ENCODE measurements at regions not wholly inside any gene's neighbourhood (a gene's known extent, or its start where the extent isn't known, plus 50 kb on each side); places are given as distances from the start of the nearest gene placed in this dataset.

- Histone ChIP-seq H3K9ac (replicated peaks in 1 of 4; ENCODE audit: extremely low read depth in 1 of 4, low read depth in 3 of 4, low read length in 3 of 4) (no peak overlapping the region), H3K27ac (ENCODE audit: low read depth, low read length) (no peak overlapping the region), H3K23ac (ENCODE audit: insufficient read length) (no peak overlapping the region), H3K4ac (replicated peaks; ENCODE audit: insufficient read length, low read depth, low read length) (no peak overlapping the region), H3K14ac (ENCODE audit: insufficient read length) (no peak overlapping the region), H4K8ac (ENCODE audit: extremely low read depth, insufficient read depth, low read length) (no peak overlapping the region), H3K4me3 (ENCODE audit: extremely low read depth in 1 of 4, insufficient read depth in 2 of 4, low read depth in 3 of 4, low read length in 4 of 4) (no peak overlapping the region), H3K36me3 (ENCODE audit: control insufficient read depth in 2 of 4, insufficient read depth in 4 of 4, low read length in 3 of 4) (no peaks in the 10 kb centered on the region), H3K27me3 (replicated peaks in 1 of 4; ENCODE audit: control insufficient read depth in 3 of 4, extremely low read depth in 1 of 4, insufficient read depth in 3 of 4, low read length in 3 of 4) (no peaks in the 10 kb centered on the region), H3K9me3 (ENCODE audit: insufficient read depth in 2 of 2, low read depth in 1 of 2, low read length in 1 of 2) (no peaks in the 10 kb centered on the region), H3K4me2 (ENCODE audit: insufficient read depth in 1 of 2, low read depth in 2 of 2, low read length in 2 of 2) (no peak overlapping the region), H4K91ac (replicated peaks; ENCODE audit: insufficient read length, low read length) (no peak overlapping the region), H2BK20ac (ENCODE audit: low read length) (no peak overlapping the region), H3K79me1 (ENCODE audit: low read depth, low read length) (no peaks in the 10 kb centered on the region), H3K4me1 (replicated peaks in 1 of 4; ENCODE audit: control insufficient read depth in 3 of 4, insufficient read depth in 4 of 4, low read length in 3 of 4) (no peaks in the 10 kb centered on the region), H2AK5ac (ENCODE audit: low read depth, low read length) (no peak overlapping the region), H2BK15ac (ENCODE audit: low read length) (no peak overlapping the region), H2BK12ac (ENCODE audit: low read depth, low read length) (no peak overlapping the region), H3K23me2 (ENCODE audit: low read depth, low read length) (no peaks in the 10 kb centered on the region; the same call in 1 of the 2 replicates), H3K18ac (ENCODE audit: extremely low read depth, low read length) (no peak overlapping the region), H3K56ac (replicated peaks; ENCODE audit: insufficient read length, low read depth, low read length) (no peak overlapping the region), H2BK5ac (ENCODE audit: low read depth, low read length) (no peak overlapping the region), H2AFZ (ENCODE audit: low read length) (no peak overlapping the region), H3K79me2 (ENCODE audit: control insufficient read depth in 1 of 2, insufficient read depth in 2 of 2, low read length in 2 of 2) (no peaks in the 10 kb centered on the region), H4K20me1 (replicated peaks in 1 of 2; ENCODE audit: control insufficient read depth in 1 of 2, insufficient read depth in 2 of 2, low read length in 2 of 2) (no peaks in the 10 kb centered on the region), H4K5ac (ENCODE audit: insufficient read length, low read depth, low read length) (no peak overlapping the region), H2BK120ac (replicated peaks; ENCODE audit: low read depth, low read length) (no peak overlapping the region)
- POLR2A ChIA-PET (ENCODE audit: partially characterized antibody) = interaction anchor here (0.6 kb wide), 1 partner anchor 400 kb away, joined by 5 read pairs; no protein-coding TSS in a partner anchor
- FAIRE-seq (no peak), DNase-seq (ENCODE audit: low read depth in 1 of 2, low spot score in 2 of 2) (no peak)
- TF ChIP-seq BCL11A (IDR thresholded peaks at IDR 0.05; ENCODE audit: low read depth in 2 of 2, low read length in 2 of 2) (no peak), KDM4A (IDR thresholded peaks at IDR 0.05; ENCODE audit: low read depth, low read length, severe bottlenecking) (no peak), SP4 (IDR thresholded peaks at IDR 0.05; ENCODE audit: low read length) (no peak), ZNF274 (IDR thresholded peaks at IDR 0.05; ENCODE audit: borderline replicate concordance, extremely low read depth, low read length) (no peak)
- CTCF ChIA-PET (ENCODE audit: partially characterized antibody) = interaction anchor here (0.7 to 1.3 kb wide), 3 partner anchors 121 to 267 kb away, joined by 3 to 4 read pairs (median 3); no protein-coding TSS in a partner anchor
- WGBS, 2 experiments (ENCODE audit: extremely low coverage in 1 of 2, insufficient coverage in 1 of 2, insufficient read length in 1 of 2, insufficient replicate concordance in 2 of 2, low coverage in 1 of 2, low lambda C conversion rate in 2 of 2, missing lambda C conversion rate in 1 of 2) = 84% methylated on average over 10 of the region's 10 CpGs; no CpG with 5 or more reads in 1 of the 2 experiments
Measured at GRCh38 chr7:41437257-41438196, 265.4 kb downstream of the INHBA start.
